ENCODE measurements at regions not wholly inside any gene's neighbourhood (a gene's known extent, or its start where the extent isn't known, plus 50 kb on each side); places are given as distances from the start of the nearest gene placed in this dataset.
"Not testable (repeated sequence)": the region's sequence is repeated elsewhere in the genome, so short reads cannot be mapped to it uniquely, and the experiment has no call there.

- peak; percentile 30 for TF ChIP-seq CTCF (IDR thresholded peaks at IDR 0.05; ENCODE audit: control insufficient read depth, insufficient read depth, low read depth, low read length, missing control alignments)
- H3K4me3 ChIP-seq (ENCODE audit: control insufficient read depth, low read depth, low read length): not testable (repeated sequence)
These were observed 127.2 kb upstream of the CCZ1B start for GRCh38 chr7:6953138-6953797.

DNA sequence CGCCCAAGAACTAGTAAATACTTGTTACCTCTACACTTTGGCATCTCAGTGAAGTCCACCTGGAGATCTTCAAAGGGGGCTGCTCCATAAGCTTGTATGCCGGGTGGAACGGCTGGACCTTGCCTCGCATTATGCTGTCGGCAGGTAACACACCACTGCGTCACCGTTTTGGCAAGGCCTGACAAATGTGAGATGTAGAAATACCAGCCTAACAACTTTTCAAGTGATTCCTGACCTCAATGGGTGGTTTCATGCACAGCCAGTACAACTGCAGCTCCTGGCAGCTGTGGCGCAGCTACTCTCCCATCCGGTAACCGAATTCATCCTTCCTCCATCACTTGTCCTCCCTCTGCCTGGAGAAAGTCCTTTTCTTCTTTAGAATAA is 127.7 kb upstream of the CCZ1B start:
- not testable (repeated sequence) for DNase-seq (ENCODE audit: low read depth); H3K4me3 ChIP-seq (ENCODE audit: control insufficient read depth, low read depth, low read length)

More at GRCh38 chr7:6953138-6953797, 127.2 kb upstream of the CCZ1B start:
- DNase-seq (ENCODE audit: low read depth): not testable (repeated sequence)

DNA sequence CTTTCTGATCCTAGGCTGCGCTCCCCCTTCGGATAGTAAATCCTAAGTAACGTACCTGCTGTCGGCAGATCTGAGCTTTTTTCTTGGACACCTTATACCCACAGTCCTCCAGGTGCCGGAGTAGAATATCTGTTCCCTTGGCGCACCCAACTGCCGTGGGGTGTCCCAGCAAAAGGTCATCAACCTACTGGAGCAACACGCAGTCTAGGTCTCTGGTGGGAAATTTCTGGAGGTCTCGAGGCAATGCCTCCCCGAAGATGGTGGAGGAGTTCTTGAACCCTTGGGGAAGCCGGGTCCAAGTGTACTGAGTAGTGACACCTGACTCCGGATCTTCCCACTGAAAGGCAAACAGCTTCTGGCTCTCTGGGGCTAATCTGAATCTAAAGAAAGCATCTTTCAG is 129.3 kb upstream of the CCZ1B start:
- H3K4me3 ChIP-seq (ENCODE audit: control insufficient read depth, low read depth, low read length); DNase-seq (ENCODE audit: low read depth): not testable (repeated sequence)

GRCh38 chr7:6955990-6956566 is 130.0 kb upstream of the CCZ1B start:
- H3K4me3 ChIP-seq (ENCODE audit: control insufficient read depth, low read depth, low read length); DNase-seq (ENCODE audit: low read depth): not testable (repeated sequence)

DNA sequence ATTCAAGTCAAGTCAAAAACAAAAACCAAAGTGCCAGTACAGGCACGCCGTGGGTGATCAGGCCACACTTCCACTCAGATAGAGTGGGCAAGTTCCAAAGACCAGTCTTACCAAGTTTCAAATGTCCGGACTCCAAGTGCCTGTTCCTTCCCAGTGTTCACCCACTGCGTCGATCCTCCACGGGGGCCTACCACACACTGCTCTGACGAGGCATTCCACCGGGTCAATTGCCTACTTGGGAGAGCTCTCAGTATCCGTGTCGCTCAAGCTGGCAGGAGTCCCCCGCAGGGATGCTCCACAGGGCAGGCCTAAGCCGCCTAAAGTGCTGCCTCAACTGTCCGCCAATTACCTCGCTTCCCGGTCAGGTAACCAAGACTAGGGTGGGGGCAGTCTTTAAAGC is 132.3 kb upstream of the CCZ1B start:
- DNase-seq (ENCODE audit: low read depth); H3K4me3 ChIP-seq (ENCODE audit: control insufficient read depth, low read depth, low read length): not testable (repeated sequence)

GRCh38 chr7:6959942-6960341 is 133.9 kb upstream of the CCZ1B start:
- H3K4me3 ChIP-seq (ENCODE audit: control insufficient read depth, low read depth, low read length); DNase-seq (ENCODE audit: low read depth): not testable (repeated sequence)

DNA sequence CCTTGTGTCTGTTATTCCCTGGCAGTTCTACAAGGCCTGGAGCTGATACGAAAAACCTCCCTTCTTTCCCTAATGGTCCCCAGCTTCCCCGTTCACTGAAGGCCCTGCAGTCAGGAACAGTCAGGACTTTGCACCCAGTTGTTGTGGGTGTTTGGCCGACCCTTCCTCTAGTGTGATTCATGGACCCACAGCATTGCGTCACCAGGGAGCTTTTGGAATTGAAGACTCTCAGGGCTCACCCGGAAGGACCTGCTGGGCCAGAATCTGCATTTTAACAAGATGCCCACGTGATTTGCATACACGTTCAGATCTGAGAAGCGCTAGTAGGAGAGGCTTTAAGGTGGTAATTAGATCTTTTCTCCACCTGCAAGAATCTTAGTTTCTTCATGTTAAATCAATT is 136.8 kb upstream of the CCZ1B start:
- H3K4me3 ChIP-seq (ENCODE audit: control insufficient read depth, low read depth, low read length); DNase-seq (ENCODE audit: low read depth): not testable (repeated sequence)

GRCh38 chr7:6965051-6965450 is 139.0 kb upstream of the CCZ1B start:
- DNase-seq (ENCODE audit: low read depth); H3K4me3 ChIP-seq (ENCODE audit: control insufficient read depth, low read depth, low read length): not testable (repeated sequence)
- TF ChIP-seq CTCF (IDR thresholded peaks at IDR 0.05; ENCODE audit: control insufficient read depth, insufficient read depth, low read depth, low read length, missing control alignments): peak; percentile 25

GRCh38 chr7:6970180-6970579 is 144.1 kb upstream of the CCZ1B start:
- DNase-seq (ENCODE audit: low read depth); H3K4me3 ChIP-seq (ENCODE audit: control insufficient read depth, low read depth, low read length): not testable (repeated sequence)

DNA sequence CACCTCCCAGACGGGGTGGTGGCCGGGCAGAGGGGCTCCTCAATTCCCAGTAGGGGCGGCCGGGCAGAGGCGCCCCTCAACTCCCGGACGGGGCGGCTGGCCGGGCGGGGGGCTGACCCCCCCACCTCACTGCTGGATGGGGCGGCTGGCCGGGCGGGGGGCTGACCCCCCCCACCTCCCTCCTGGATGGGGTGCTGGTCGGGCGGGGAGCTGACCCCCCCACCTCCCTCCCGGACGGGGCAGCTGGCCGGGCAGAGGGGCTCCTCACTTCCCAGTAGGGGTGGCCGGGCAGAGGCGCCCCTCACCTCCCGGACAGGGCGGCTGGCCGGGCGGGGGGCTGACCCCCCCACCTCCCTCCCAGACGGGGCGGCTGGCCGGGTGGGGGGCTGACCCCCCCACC is 148.8 kb upstream of the CCZ1B start:
- H3K4me3 ChIP-seq (ENCODE audit: control insufficient read depth, low read depth, low read length); DNase-seq (ENCODE audit: low read depth): not testable (repeated sequence)

DNA sequence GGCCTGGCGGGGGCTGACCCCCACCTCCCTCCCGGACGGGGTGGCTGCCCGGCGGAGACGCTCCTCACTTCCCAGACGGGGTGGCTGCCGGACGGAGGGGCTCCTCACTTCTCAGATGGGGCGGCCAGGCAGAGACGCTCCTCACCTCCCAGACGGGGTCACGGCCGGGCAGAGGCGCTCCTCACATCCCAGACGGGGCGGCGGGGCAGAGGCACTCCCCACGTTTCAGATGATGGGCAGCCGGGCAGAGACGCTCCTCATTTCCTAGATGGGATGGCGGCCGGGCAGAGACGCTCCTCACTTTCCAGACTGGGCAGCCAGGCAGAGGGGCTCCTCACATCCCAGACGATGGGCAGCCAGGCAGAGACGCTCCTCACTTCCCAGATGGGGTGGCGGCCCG is 149.3 kb upstream of the CCZ1B start:
- not testable (repeated sequence) for H3K4me3 ChIP-seq (ENCODE audit: control insufficient read depth, low read depth, low read length)

DNA sequence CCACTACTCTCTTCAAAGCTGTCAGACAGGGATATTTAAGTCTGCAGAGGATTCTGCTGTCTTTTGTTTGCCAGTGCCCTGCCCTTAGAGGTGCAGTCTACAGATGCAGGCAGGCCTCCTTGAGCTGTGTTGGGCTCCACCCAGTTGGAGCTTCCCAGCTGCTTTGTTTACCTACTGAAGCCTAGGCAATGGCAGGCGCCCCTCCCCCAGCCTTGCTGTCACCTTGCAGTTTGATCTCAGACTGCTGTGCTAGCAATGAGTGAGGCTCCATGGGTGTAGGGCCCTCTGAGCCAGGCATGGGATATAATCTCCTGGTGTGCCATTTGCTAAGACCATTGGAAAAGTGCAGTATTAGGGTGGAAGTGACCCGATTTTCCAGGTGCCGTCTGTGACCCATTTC is 151.3 kb upstream of the CCZ1B start:
- not testable (repeated sequence) for DNase-seq (ENCODE audit: low read depth); H3K4me3 ChIP-seq (ENCODE audit: control insufficient read depth, low read depth, low read length)

More for the DNA sequence above, 149.3 kb upstream of the CCZ1B start:
- not testable (repeated sequence) for DNase-seq (ENCODE audit: low read depth)

GRCh38 chr7:6978326-6978725 is 152.3 kb upstream of the CCZ1B start:
- H3K4me3 ChIP-seq (ENCODE audit: control insufficient read depth, low read depth, low read length); DNase-seq (ENCODE audit: low read depth): not testable (repeated sequence)

DNA sequence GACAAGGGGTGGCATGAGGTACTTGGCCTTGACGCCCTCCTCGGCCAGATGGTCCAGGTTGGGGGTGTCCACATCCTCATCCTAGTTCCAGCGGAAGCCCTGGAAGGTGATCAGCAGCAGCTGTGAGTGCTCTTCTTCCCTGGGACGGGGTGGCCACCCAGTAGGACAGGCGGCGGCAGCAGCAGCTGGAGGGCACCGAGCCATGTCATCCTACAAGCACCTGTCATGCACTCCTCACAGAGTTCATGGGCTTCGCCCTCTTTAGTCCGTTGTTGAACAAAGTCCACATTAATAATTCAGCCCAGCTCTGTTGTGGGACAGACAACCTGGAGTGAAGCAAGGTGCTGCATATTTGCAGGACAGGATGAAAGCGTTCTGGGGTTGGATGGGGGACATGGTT is 153.4 kb upstream of the CCZ1B start:
- H3K4me3 ChIP-seq (ENCODE audit: control insufficient read depth, low read depth, low read length); DNase-seq (ENCODE audit: low read depth): not testable (repeated sequence)

GRCh38 chr7:6982375-6982774 is 156.3 kb upstream of the CCZ1B start:
- H3K4me3 ChIP-seq (ENCODE audit: control insufficient read depth, low read depth, low read length): not testable (repeated sequence)

GRCh38 chr7:6986892-6987291 is 160.8 kb upstream of the CCZ1B start:
- H3K4me3 ChIP-seq (ENCODE audit: control insufficient read depth, low read depth, low read length); DNase-seq (ENCODE audit: low read depth): not testable (repeated sequence)

More at GRCh38 chr7:6982375-6982774, 156.3 kb upstream of the CCZ1B start:
- DNase-seq (ENCODE audit: low read depth): not testable (repeated sequence)

GRCh38 chr7:6988608-6989007 is 162.5 kb upstream of the CCZ1B start:
- not testable (repeated sequence) for H3K4me3 ChIP-seq (ENCODE audit: control insufficient read depth, low read depth, low read length); DNase-seq (ENCODE audit: low read depth)
